GM12801 (cell line): ENCODE measurements at regions not wholly inside any gene's neighbourhood (a gene's known extent, or its start where the extent isn't known, plus 50 kb on each side); places are given as distances from the start of the nearest gene placed in this dataset.

Experiments used
- CTCF ChIP-seq: IDR thresholded peaks from one replicate; pipeline ENCODE4 v1.5.1; 2011; ENCODE audit warnings: control low read depth; ENCODE audit not compliant: insufficient read length; ENCODE audit errors: extremely low read depth

GRCh38 chr11:122193457-122193856, 77.4 kb upstream of the BLID start:
- TF ChIP-seq CTCF = no peak

- no peak for TF ChIP-seq CTCF
Observed at GRCh38 chr11:122192634-122193255, 76.7 kb upstream of the BLID start.

GRCh38 chr11:122190768-122191167, 74.8 kb upstream of the BLID start:
- no peak for TF ChIP-seq CTCF

GRCh38 chr11:122189229-122189628, 73.2 kb upstream of the BLID start:
- no peak for TF ChIP-seq CTCF

GRCh38 chr11:122187373-122188165, 71.6 kb upstream of the BLID start:
- no peak for TF ChIP-seq CTCF

- TF ChIP-seq CTCF = no peak
Observed at GRCh38 chr11:122186439-122187080, 70.5 kb upstream of the BLID start.

- no peak for TF ChIP-seq CTCF
Observed at GRCh38 chr11:122183933-122184332, 67.9 kb upstream of the BLID start.
